OCI-LY1 (cell line): ENCODE measurements at regions not wholly inside any gene's neighbourhood (a gene's known extent, or its start where the extent isn't known, plus 50 kb on each side); places are given as distances from the start of the nearest gene placed in this dataset.

Source experiments
- CTCF ChIP-seq: fragments of 200-600 bp; sonication (generic), shearing (Covaris generic); IDR thresholded peaks from 2 replicates; pipeline ENCODE4 v1.5.1; 2017; ENCODE audit warnings: mild to moderate bottlenecking, antibody characterized with exemption, low read length, moderate library complexity, mixed read lengths
- EZH2 ChIP-seq: fragments of 200-600 bp; sonication (generic), shearing (Covaris generic); IDR thresholded peaks from 2 replicates; pipeline ENCODE4 v1.8.0; 2017; ENCODE audit warnings: borderline replicate concordance, mixed run types, mild to moderate bottlenecking, antibody characterized with exemption, low read length, moderate library complexity, mixed read lengths

DNA sequence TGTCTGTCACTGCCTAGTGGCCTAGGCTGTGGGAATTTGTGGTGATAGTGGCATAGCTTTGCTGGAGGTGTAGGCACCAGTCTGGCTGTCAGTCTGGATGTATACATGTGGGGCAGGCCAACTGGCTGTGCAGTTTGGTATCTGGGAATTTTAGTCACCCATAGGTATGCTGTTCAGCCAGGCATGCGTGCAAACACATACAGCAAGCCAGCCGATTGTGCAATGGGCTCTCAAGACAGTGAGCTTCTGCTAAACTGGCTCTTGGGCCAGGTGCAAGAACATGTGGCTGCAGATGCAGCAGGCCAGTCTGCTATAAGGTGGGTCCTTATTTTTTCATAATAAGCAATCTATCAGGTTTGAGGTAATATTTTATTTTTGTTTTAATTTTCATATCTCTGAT, 87.1 kb upstream of the PLSCR5 start:
- no peak for TF ChIP-seq CTCF
- no peak for TF ChIP-seq EZH2
